PC-3 (cell line): ENCODE measurements at regions not wholly inside any gene's neighbourhood (a gene's known extent, or its start where the extent isn't known, plus 50 kb on each side); places are given as distances from the start of the nearest gene placed in this dataset.
"Not testable (repeated sequence)": the region's sequence is repeated elsewhere in the genome, so short reads cannot be mapped to it uniquely, and the experiment has no call there.

Source experiments
- ATAC-seq: fragments of 200-7000 bp; cut with Tn5 transposase; 2 replicates; pipeline ENCODE4 v1.9.1; 2020; ENCODE audit warnings: mild to moderate bottlenecking, moderate library complexity
- BruUV-seq: library from RNA; stranded (reverse); fragments of 400-500 nt; replicated peaks from 2 replicates; lab custom pipeline; 2021; lab: Mats Ljungman, UMichigan
- CTCF ChIA-PET: fragments of 300-600 bp; sonication (Branson Sonifier 250); formaldehyde crosslinking; loops from one replicate; lab custom pipeline; 2022; ENCODE audit warnings: antibody characterized with exemption; lab: Charles Lee
- POLR2A ChIA-PET: fragments of 300-600 bp; sonication (Branson Sonifier 250); formaldehyde crosslinking; loops from one replicate; lab custom pipeline; 2022; ENCODE audit warnings: antibody characterized with exemption; ENCODE audit not compliant: unreplicated experiment; lab: Charles Lee
- DNase-seq: peaks from one replicate; pipeline ENCODE4 v3.0.0-alpha.2; 2015
- H2AFZ ChIP-seq: fragments of 300-600 bp; sonication (generic); 2 replicates; pipeline ENCODE4 v1.6.0; 2016; ENCODE audit warnings: antibody characterized with exemption, low read length
- H3F3A ChIP-seq: fragments of 300-600 bp; sonication (generic); one replicate; pipeline ENCODE4 v1.6.0; 2017; ENCODE audit warnings: antibody characterized with exemption, low read length, control low read depth, mild to moderate bottlenecking; ENCODE audit not compliant: unreplicated experiment
- H3K27ac ChIP-seq: fragments of 300-600 bp; sonication (generic); 2 replicates; pipeline ENCODE4 v1.5.1; 2016; ENCODE audit warnings: mild to moderate bottlenecking, low read length
- H3K27me3 ChIP-seq: fragments of 300-600 bp; sonication (generic); 2 replicates; pipeline ENCODE4 v1.6.1; 2016; ENCODE audit warnings: low read length, mixed read lengths
- H3K36me3 ChIP-seq: fragments of 300-600 bp; sonication (generic); 2 replicates; pipeline ENCODE4 v1.6.1; 2016; ENCODE audit warnings: low read depth, mixed run types, low read length, mixed read lengths
- H3K4me1 ChIP-seq: fragments of 300-600 bp; sonication (generic); 2 replicates; pipeline ENCODE4 v1.5.1; 2016; ENCODE audit warnings: low read length; ENCODE audit not compliant: insufficient read depth
- H3K4me2 ChIP-seq: fragments of 300-600 bp; sonication (generic); 2 replicates; pipeline ENCODE4 v1.6.0; 2016; ENCODE audit warnings: low read length
- H3K4me3 ChIP-seq: fragments of 300-600 bp; sonication (generic); 2 replicates; pipeline ENCODE4 v1.5.1; 2016; ENCODE audit warnings: mild to moderate bottlenecking, low read length, mixed read lengths
- H3K79me2 ChIP-seq: fragments of 300-600 bp; sonication (generic); 2 replicates; pipeline ENCODE4 v1.6.1; 2017; ENCODE audit warnings: low read length, mixed read lengths
- H3K9ac ChIP-seq: fragments of 300-600 bp; sonication (generic); 2 replicates; pipeline ENCODE4 v1.6.0; 2016; ENCODE audit warnings: mild to moderate bottlenecking, low read length
- H3K9me2 ChIP-seq: fragments of 300-600 bp; sonication (generic); replicated peaks from 2 replicates; pipeline ENCODE4 v1.6.1; 2016; ENCODE audit warnings: mixed run types, low read length, mixed read lengths
- H3K9me3 ChIP-seq: fragments of 300-600 bp; sonication (generic); 2 replicates; pipeline ENCODE4 v1.6.1; 2016; ENCODE audit warnings: low read length, mixed read lengths
- H4K20me1 ChIP-seq: fragments of 300-600 bp; sonication (generic); 2 replicates; pipeline ENCODE4 v1.6.1; 2016; ENCODE audit warnings: low read length, mixed read lengths
- CTCF ChIP-seq: fragments of 300-600 bp; sonication (generic); conservative IDR thresholded peaks from 2 replicates; pipeline ENCODE4 v1.5.1; 2017; ENCODE audit warnings: antibody characterized with exemption, low read depth, mild to moderate bottlenecking, low read length
- EZH2 ChIP-seq: fragments of 300-600 bp; sonication (generic); IDR thresholded peaks from one replicate; pipeline ENCODE4 v1.6.1; 2017; ENCODE audit warnings: antibody characterized with exemption, mild to moderate bottlenecking, low read length; ENCODE audit not compliant: unreplicated experiment
- EZH2phosphoT487 ChIP-seq: fragments of 300-600 bp; sonication (generic); IDR thresholded peaks from 2 replicates; pipeline ENCODE4 v1.6.1; 2018; ENCODE audit warnings: mild to moderate bottlenecking, antibody characterized with exemption, low read length, borderline replicate concordance
- intact Hi-C: fragments of 100-400 bp; cut with micrococcal nuclease; formaldehyde crosslinking; loops from 2 replicates; pipeline ENCODE4 v1.9.0; 2023

GRCh38 chr2:190591437-190591836 is 56.9 kb upstream of the NEMP2 start:
- TF ChIP-seq CTCF (no peak), EZH2 (no peak), EZH2phosphoT487 (no peak)

GRCh38 chr2:190592831-190593230 is 56.1 kb upstream of the NAB1 start:
- 0 out of 2 replicates have a peak, but pooled peaks cover 3% of the 10 kb centered on the region for H3K9me2 ChIP-seq
- BruUV-seq = no TSS peak
- no peak overlapping the region for H2AFZ ChIP-seq
- no peaks in the 10 kb centered on the region for H3K79me2 ChIP-seq
- DNase-seq = no peak
- H3F3A ChIP-seq = no peaks in the 10 kb centered on the region
- no peak overlapping the region for H3K4me2 ChIP-seq
- H4K20me1 ChIP-seq = no peaks in the 10 kb centered on the region
- ChIA-PET POLR2A (no interaction called here), CTCF (no interaction called here)
- no peak overlapping the region for H3K4me3 ChIP-seq
- no peaks in the 10 kb centered on the region for H3K9me3 ChIP-seq
- no peaks in the 10 kb centered on the region for H3K36me3 ChIP-seq
- no peak overlapping the region for H3K9ac ChIP-seq
- no peaks in the 10 kb centered on the region for H3K4me1 ChIP-seq
- no peaks in the 10 kb centered on the region for H3K27me3 ChIP-seq
- intact Hi-C loops = no loop called here
- ATAC-seq = no peak
- H3K27ac ChIP-seq = no peak overlapping the region
- TF ChIP-seq EZH2phosphoT487 = no peak
- no peak for TF ChIP-seq CTCF

More at GRCh38 chr2:190591437-190591836, 56.9 kb upstream of the NEMP2 start:
- no peak for ATAC-seq
- BruUV-seq = no TSS peak
- Histone ChIP-seq H3K27ac (no peak overlapping the region), H3K4me2 (no peak overlapping the region), H3K79me2 (no peaks in the 10 kb centered on the region), H3K36me3 (no peaks in the 10 kb centered on the region), H3K9ac (no peak overlapping the region), H3K27me3 (no peaks in the 10 kb centered on the region), H3K9me2 (0 out of 2 replicates have a peak, but pooled peaks cover 3% of the 10 kb centered on the region), H3K4me3 (no peak overlapping the region), H3F3A (no peaks in the 10 kb centered on the region), H3K9me3 (no peaks in the 10 kb centered on the region), H2AFZ (no peak overlapping the region), H4K20me1 (no peaks in the 10 kb centered on the region), H3K4me1 (peaks cover 8% of the 10 kb centered on the region)
- POLR2A ChIA-PET = no interaction called here
- CTCF ChIA-PET = interaction anchor here (0.5 kb wide), 1 partner anchor 79 kb away, joined by 3 read pairs; no protein-coding TSS in a partner anchor
- intact Hi-C loops = no loop called here
- DNase-seq = no peak

- H3K4me1 ChIP-seq, intact Hi-C loops, H4K20me1 ChIP-seq, POLR2A ChIA-PET, H3K27ac ChIP-seq, DNase-seq, CTCF ChIA-PET, H3F3A ChIP-seq, H3K4me3 ChIP-seq, H3K9ac ChIP-seq, ATAC-seq, H3K79me2 ChIP-seq, H2AFZ ChIP-seq, BruUV-seq, H3K4me2 ChIP-seq, H3K27me3 ChIP-seq, H3K9me3 ChIP-seq, H3K9me2 ChIP-seq, H3K36me3 ChIP-seq: not testable (repeated sequence)
Measured at GRCh38 chr2:190595879-190596278, 53.0 kb upstream of the NAB1 start.
